RWPE2 (cell line): ENCODE measurements at regions not wholly inside any gene's neighbourhood (a gene's known extent, or its start where the extent isn't known, plus 50 kb on each side); places are given as distances from the start of the nearest gene placed in this dataset.
A peak's percentile ranks its signal among the peaks of the same experiment; 100 is the strongest.

Experiments
- ATAC-seq: fragments of 200-7000 bp; cut with Tn5 transposase; 3 replicates; pipeline ENCODE4 v1.9.1; 2021; ENCODE audit warnings: low read depth
- DNase-seq: peaks from one replicate; pipeline ENCODE4 v3.0.0-alpha.2; 2020; ENCODE audit warnings: low spot score
- H3K27ac ChIP-seq: fragments of 450-650 bp; 2 replicates; pipeline ENCODE4 v1.5.1; 2017; ENCODE audit warnings: mild to moderate bottlenecking; ENCODE audit not compliant: poor library complexity, severe bottlenecking
- H3K27me3 ChIP-seq: fragments of 250-450 bp; sonication (Bioruptor Pico); 2 replicates; pipeline ENCODE4 v1.5.1; 2021; ENCODE audit warnings: mild to moderate bottlenecking, moderate library complexity; ENCODE audit not compliant: insufficient read depth, poor library complexity, severe bottlenecking
- H3K36me3 ChIP-seq: fragments of 250-450 bp; sonication (Bioruptor Pico); 2 replicates; pipeline ENCODE4 v1.5.1; 2020; ENCODE audit warnings: low read depth, mild to moderate bottlenecking, moderate library complexity
- H3K4me1 ChIP-seq: fragments of 250-450 bp; sonication (Bioruptor Pico); 2 replicates; pipeline ENCODE4 v1.5.1; 2021; ENCODE audit warnings: mild to moderate bottlenecking, moderate library complexity; ENCODE audit not compliant: insufficient read depth, poor library complexity, severe bottlenecking
- H3K4me3 ChIP-seq: fragments of 250-450 bp; sonication (Bioruptor Pico); 2 replicates; pipeline ENCODE4 v1.5.1; 2021; ENCODE audit warnings: mild to moderate bottlenecking, moderate library complexity; ENCODE audit not compliant: severe bottlenecking
- H3K9me3 ChIP-seq: fragments of 250-450 bp; sonication (Bioruptor Pico); 2 replicates; pipeline ENCODE4 v1.5.1; 2021; ENCODE audit warnings: mild to moderate bottlenecking, moderate library complexity; ENCODE audit not compliant: severe bottlenecking
- TF ChIP-seq, protein P1 (sequence below): fragments of 450-650 bp; IDR thresholded peaks from one replicate; pipeline ENCODE4 v1.5.1; 2017; ENCODE audit warnings: mild to moderate bottlenecking, moderate library complexity; ENCODE audit not compliant: poor library complexity, severe bottlenecking

DNA sequence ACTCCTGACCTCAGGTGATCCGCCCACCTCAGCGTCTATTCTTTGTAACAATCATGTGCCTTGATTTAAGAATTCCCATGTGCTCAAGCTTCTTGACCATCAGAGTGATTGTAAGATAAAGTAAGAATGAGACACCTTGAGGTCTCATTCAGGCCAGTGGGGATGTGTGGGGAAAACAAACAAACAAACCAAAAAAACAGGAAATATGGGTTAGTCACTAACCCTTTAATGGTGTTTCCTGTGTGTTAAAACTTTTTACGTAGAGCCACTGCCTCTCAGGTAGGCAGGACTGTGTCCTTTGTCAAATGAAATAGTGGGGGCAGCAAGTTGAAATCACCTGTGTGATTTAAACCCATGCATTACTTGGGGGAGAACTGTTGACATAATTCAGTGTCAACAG lies 91.5 kb upstream of the DHRSX start:
- Histone ChIP-seq H3K4me3 (no peak overlapping the region), H3K4me1 (peaks cover 14% of the 10 kb centered on the region), H3K27ac (no peak overlapping the region), H3K9me3 (no peaks in the 10 kb centered on the region), H3K27me3 (no peaks in the 10 kb centered on the region), H3K36me3 (no peaks in the 10 kb centered on the region)
- DNase-seq = no peak
- ATAC-seq = no peak
- TF ChIP-seq, protein P1, sequence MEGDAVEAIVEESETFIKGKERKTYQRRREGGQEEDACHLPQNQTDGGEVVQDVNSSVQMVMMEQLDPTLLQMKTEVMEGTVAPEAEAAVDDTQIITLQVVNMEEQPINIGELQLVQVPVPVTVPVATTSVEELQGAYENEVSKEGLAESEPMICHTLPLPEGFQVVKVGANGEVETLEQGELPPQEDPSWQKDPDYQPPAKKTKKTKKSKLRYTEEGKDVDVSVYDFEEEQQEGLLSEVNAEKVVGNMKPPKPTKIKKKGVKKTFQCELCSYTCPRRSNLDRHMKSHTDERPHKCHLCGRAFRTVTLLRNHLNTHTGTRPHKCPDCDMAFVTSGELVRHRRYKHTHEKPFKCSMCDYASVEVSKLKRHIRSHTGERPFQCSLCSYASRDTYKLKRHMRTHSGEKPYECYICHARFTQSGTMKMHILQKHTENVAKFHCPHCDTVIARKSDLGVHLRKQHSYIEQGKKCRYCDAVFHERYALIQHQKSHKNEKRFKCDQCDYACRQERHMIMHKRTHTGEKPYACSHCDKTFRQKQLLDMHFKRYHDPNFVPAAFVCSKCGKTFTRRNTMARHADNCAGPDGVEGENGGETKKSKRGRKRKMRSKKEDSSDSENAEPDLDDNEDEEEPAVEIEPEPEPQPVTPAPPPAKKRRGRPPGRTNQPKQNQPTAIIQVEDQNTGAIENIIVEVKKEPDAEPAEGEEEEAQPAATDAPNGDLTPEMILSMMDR = no peak

DNA sequence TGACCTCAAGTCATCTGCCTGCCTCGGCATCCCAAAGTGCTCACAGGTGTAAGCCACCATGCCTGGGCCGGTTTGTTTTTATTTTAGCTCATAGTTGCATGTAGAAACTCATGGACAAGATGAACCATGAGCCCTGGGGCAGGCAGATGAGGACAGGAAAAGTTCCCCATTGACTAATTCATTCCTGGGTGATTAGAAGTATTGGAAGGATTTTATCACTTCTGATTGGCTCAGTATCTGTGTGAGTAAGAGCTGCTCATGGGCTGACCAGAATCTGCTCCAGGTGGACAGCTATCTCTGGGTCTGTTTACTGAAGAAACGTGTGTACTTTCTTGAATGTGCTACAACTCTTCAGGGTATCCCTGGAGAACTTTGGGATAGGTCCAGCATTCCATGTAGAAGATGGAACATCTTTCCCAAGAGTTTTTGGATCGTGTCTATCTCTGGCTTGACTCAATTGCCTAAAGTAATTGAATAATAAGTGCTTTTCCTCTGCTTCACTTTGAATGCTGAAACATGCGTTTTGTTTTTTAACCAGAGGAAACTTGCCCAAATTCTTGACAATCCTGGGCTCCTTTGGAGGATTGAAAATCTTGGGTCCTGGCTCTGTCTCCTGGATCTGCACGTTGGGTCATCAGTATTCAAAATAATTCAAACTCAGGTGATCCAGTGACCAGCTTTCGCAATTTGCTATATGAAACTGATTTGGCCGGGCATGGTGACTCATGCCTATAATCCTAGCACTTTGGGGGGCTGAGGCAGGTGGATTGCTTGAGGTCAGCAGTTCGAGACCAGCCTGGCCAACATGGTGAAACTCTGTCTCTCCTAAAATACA lies 88.6 kb upstream of the DHRSX start:
- Histone ChIP-seq H3K9me3 (no peaks in the 10 kb centered on the region), H3K4me1 (peaks cover 10% of the 10 kb centered on the region), H3K36me3 (no peaks in the 10 kb centered on the region), H3K4me3 (no peak overlapping the region), H3K27ac (peak overlapping the region; percentile 43), H3K27me3 (peaks cover 18% of the 10 kb centered on the region)
- TF ChIP-seq, protein P1 = no peak
- peak; percentile 85 for DNase-seq
- peak; percentile 90 for ATAC-seq

DNA sequence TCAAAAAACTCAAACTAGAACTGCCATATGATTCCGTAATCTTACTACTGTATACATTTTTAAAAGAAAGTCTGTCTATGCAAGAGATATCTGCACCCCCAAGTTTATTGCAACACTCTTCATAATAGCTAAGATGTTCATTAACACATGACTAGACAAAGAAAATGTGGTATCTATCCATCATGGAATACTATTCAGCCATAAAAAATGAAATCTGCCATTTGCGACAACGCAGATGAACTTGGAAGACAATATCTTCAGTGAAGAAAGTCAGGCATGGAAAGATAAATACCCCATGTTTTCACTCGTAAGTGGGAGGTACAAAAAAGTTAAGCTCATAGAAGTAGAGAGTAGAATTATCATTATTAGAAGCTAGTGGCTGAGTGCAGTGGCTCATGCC lies 87.3 kb upstream of the DHRSX start:
- Histone ChIP-seq H3K36me3 (no peaks in the 10 kb centered on the region), H3K27ac (no peak overlapping the region), H3K9me3 (no peaks in the 10 kb centered on the region), H3K27me3 (peaks cover 27% of the 10 kb centered on the region), H3K4me3 (no peak overlapping the region), H3K4me1 (peaks cover 10% of the 10 kb centered on the region)
- ATAC-seq = no peak
- no peak for DNase-seq
- TF ChIP-seq, protein P1 = no peak

DNA sequence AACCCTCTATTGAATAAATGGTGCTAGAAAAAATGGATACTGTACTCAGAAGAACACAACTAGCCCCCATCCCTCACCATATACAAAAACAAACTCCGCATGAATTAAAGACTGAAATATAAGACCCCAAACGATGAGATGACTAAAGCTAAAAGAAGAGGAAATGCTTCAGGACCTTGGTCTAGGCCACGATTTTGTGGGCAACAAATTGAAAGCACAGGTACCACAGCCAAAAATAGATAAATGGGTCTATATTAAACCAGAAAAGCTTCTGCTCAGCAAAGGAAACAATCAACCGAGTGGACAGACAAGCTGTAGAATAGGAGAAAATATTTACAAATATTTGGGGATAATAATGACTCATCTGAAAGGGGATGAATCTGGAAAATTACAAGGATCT lies 86.4 kb upstream of the DHRSX start:
- peaks cover 36% of the 10 kb centered on the region for H3K27me3 ChIP-seq
- DNase-seq = no peak
- no peak for ATAC-seq

DNA sequence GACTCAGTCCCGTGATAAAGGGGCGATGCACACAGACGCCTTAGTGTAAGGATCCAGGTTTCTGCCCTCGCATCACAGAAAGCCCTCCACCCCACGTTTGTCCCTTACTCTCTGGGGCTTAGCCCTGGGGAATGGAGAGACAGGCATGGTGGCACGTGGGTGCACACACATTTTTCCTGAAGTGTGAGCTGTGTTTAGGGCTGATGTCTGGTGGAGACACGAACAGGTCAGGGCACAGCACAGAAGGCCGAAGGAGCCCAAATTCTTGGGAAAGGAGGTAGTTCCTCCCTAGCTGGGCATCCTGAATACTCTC lies 84.3 kb upstream of the DHRSX start:
- H3K4me1 ChIP-seq = peaks cover 10% of the 10 kb centered on the region
- TF ChIP-seq, protein P1 = no peak
- peaks cover 46% of the 10 kb centered on the region for H3K27me3 ChIP-seq
- no peak for DNase-seq
- ATAC-seq = no peak
- H3K27ac ChIP-seq = no peak overlapping the region
- no peak overlapping the region for H3K4me3 ChIP-seq
- H3K36me3 ChIP-seq = no peaks in the 10 kb centered on the region
- no peaks in the 10 kb centered on the region for H3K9me3 ChIP-seq

More for the DNA sequence above, 86.4 kb upstream of the DHRSX start:
- Histone ChIP-seq H3K9me3 (no peaks in the 10 kb centered on the region), H3K4me1 (peaks cover 10% of the 10 kb centered on the region), H3K27ac (no peak overlapping the region), H3K4me3 (no peak overlapping the region), H3K36me3 (no peaks in the 10 kb centered on the region)
- TF ChIP-seq, protein P1 = no peak
